Heart left ventricle (tissue), 16 donors: ENCODE measurements at regions not wholly inside any gene's neighbourhood (a gene's known extent, or its start where the extent isn't known, plus 50 kb on each side); places are given as distances from the start of the nearest gene placed in this dataset.
"Not testable (repeated sequence)": the region's sequence is repeated elsewhere in the genome, so short reads cannot be mapped to it uniquely, and the experiment has no call there.

ENCODE experiments used
- ATAC-seq, 4 donors: fragments of 200-7000 bp; cut with Tn5 transposase; one replicate each; pipeline ENCODE4 v1.9.1; 2020 to 2022; ENCODE audit warnings: moderate library complexity in 4 of 4, mild to moderate bottlenecking in 3 of 4, moderate number of reproducible peaks in 1 of 4
- DNase-seq, 5 donors: peaks; one replicate each; pipeline ENCODE4 v3.0.0-alpha.2; 2020
- H3K27ac ChIP-seq, 12 donors: fragments of 200-600 bp; sonication (generic) in 4 of 12; one replicate each; pipeline versions ENCODE4 v1.5.0 to v1.8.0; 2016 to 2022; ENCODE audit warnings: mild to moderate bottlenecking in 2 of 12
- H3K27me3 ChIP-seq, 9 donors: fragments of 200-600 bp; sonication (generic) in 2 of 9; one replicate each; pipeline versions ENCODE4 v1.5.1 to v1.8.0; 2016 to 2022; ENCODE audit warnings: mild to moderate bottlenecking in 3 of 9
- H3K36me3 ChIP-seq, 9 donors: fragments of 200-600 bp; sonication (generic) in 2 of 9; one replicate each; pipeline versions ENCODE4 v1.5.0 to v1.8.0; 2018 to 2022; ENCODE audit warnings: mild to moderate bottlenecking in 2 of 9
- H3K4me1 ChIP-seq, 12 donors: fragments of 200-600 bp; sonication (generic) in 4 of 12; one replicate each; pipeline versions ENCODE4 v1.5.0 to v1.8.0; 2016 to 2022; ENCODE audit warnings: mild to moderate bottlenecking in 3 of 12
- H3K4me3 ChIP-seq, 12 donors: fragments of 200-600 bp; sonication (generic) in 4 of 12; one replicate each; pipeline versions ENCODE4 v1.5.0 to v1.8.0; 2017 to 2022; ENCODE audit warnings: mild to moderate bottlenecking in 9 of 12, moderate library complexity in 4 of 12
- H3K9me3 ChIP-seq, 12 donors: fragments of 200-600 bp; sonication (generic) in 4 of 12; one replicate each; pipeline versions ENCODE4 v1.5.0 to v1.8.0; 2016 to 2022; ENCODE audit warnings: mild to moderate bottlenecking in 1 of 12
- CTCF ChIP-seq, 12 donors: fragments of 200-600 bp; sonication (generic) in 4 of 12; IDR thresholded peaks; one replicate each; pipeline versions ENCODE4 v1.5.0 to v1.8.0; 2018 to 2022; ENCODE audit warnings: antibody characterized with exemption in 12 of 12, mild to moderate bottlenecking in 5 of 12
- POLR2A ChIP-seq, 2 donors: fragments of 450-650 bp; IDR thresholded peaks; one replicate each; pipeline ENCODE4 v1.6.1; 2017; ENCODE audit warnings: antibody characterized with exemption in 2 of 2, mild to moderate bottlenecking in 2 of 2, moderate library complexity in 2 of 2
- WGBS, 4 donors: extraction: QIAGEN DNeasy Blood & Tissue Kit in 2 of 4; methylation state at CpG; one replicate each; pipeline versions ENCODE4 v1.1.5 to v1.1.7; 2013 to 2018; 5-methylcytosine and 5-hydroxymethylcytosine counted together
- intact Hi-C, 10 donors: fragments of 100-400 bp; cut with DNase I; formaldehyde crosslinking; loops; one replicate each; pipeline versions ENCODE4 v1.11.1 to v1.14.2; 2022
- donor health status: ischemic (EF 13 %, LVEDD 7.1; RV severe dilation, severe dysfunction).
- donor health status: healthy with polysubstance abuse.
- donor health status: DM: no; HTN: yes; CAD: no.
- donor health status: DM: no; HTN: no; CAD: no.
- donor health status: ischemic (EF 25% LVEDD 6.9; RV normal size, moderate dysfunction).
- donor health status: ischemic (EF 25% LVEDD 5.7; RV mildly dilated, moderate dysfunction).
- donor health status: healthy.
- donor health status: DM: yes; HTN: yes; CAD: no.
- donor health status: ischemic (EF 35%, LVEDD 5.7; RV mildly dilated, moderate dysfunction).
- donor health status: nonischemic (EF 11% LVEDD 7.7; RV severe dilation, severe dysfunction).
- donor health status: DM: yes; HTN: yes; CAD: no.
- donor health status: PGD.
- donor health status: ischemic (EF 29% LVEDD 5.4; RV normal size, mild dysfunction).
- donor health status: nonischemic (EF 23%, LVEDD 6.1; RV moderate dilation, normal function).

GRCh38 chr20:29448806-29449470 is 1808.5 kb upstream of the DEFB115 start:
- Histone ChIP-seq H3K36me3 (no peaks in the 10 kb centered on the region), H3K9me3 (peaks cover 0 to 10% (median 0%) of the 10 kb centered on the region in 12 donors), H3K4me1 (no peaks in the 10 kb centered on the region), H3K27ac (no peak overlapping the region), H3K4me3 (no peak overlapping the region), H3K27me3 (peaks cover 0 to 16% (median 0%) of the 10 kb centered on the region in 9 donors)
- intact Hi-C loops, result loop anchor here in 3 of 10 donors (5.0 to 10.0 kb wide), 3 partner anchors 86 to 1866 kb away; no protein-coding TSS in a partner anchor
- DNase-seq (no peak), ATAC-seq (no peak)
- 73 to 79% (median 76%) methylated on average over 18 to 23 of the region's 23 CpGs for WGBS, 4 donors
- TF ChIP-seq CTCF (IDR thresholded peaks at IDR 0.05) (no peak), POLR2A (IDR thresholded peaks at IDR 0.05) (no peak)

DNA sequence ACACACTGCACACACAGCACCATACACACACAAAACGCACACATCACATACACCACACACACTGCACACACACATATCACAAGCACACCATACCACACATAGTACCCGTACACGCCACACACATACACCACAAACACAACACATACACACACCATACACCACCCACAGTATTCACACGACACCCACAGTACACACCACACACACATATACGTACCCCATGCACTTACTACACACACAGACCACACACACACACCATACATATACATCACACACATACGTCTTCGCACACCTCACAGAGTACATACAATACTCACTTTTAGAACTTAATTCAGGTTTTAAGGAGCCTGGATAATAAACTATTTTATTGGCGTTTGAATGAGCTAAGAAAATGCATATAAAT is 1805.3 kb upstream of the DEFB115 start:
- no peak for DNase-seq
- no peak overlapping the region for H3K27ac ChIP-seq
- H3K27me3 ChIP-seq, result peaks cover 0 to 14% (median 0%) of the 10 kb centered on the region in 9 donors
- H3K4me3 ChIP-seq, result no peak overlapping the region
- H3K36me3 ChIP-seq, result no peaks in the 10 kb centered on the region
- H3K9me3 ChIP-seq, result peaks cover 0 to 10% (median 0%) of the 10 kb centered on the region in 12 donors
- ATAC-seq, result peak in 1 of 4 donors; percentile 54
- no peak for TF ChIP-seq CTCF (IDR thresholded peaks at IDR 0.05)
- no peak for TF ChIP-seq POLR2A (IDR thresholded peaks at IDR 0.05)
- intact Hi-C loops, result loop anchor here in 3 of 10 donors (5.0 kb wide), 1 partner anchor 85 kb away; no protein-coding TSS in a partner anchor
- 61 to 83% (median 68%) methylated on average over 7 to 8 of the region's 8 CpGs for WGBS, 4 donors
- H3K4me1 ChIP-seq, result no peaks in the 10 kb centered on the region

GRCh38 chr20:29456987-29457693 is 1800.3 kb upstream of the DEFB115 start:
- not testable (repeated sequence) for H3K4me3 ChIP-seq

GRCh38 chr20:29472606-29473005 is 1784.9 kb upstream of the DEFB115 start:
- 44 to 58% (median 53%) methylated on average over 3 of the region's 3 CpGs for WGBS, 4 donors
- Histone ChIP-seq H3K27me3 (no peaks in the 10 kb centered on the region), H3K9me3 (peaks cover 0 to 3% (median 0%) of the 10 kb centered on the region in 12 donors), H3K36me3 (no peaks in the 10 kb centered on the region), H3K4me3 (no peak overlapping the region), H3K4me1 (no peaks in the 10 kb centered on the region), H3K27ac (no peak overlapping the region)
- DNase-seq, result no peak
- intact Hi-C loops, result no loop called here
- TF ChIP-seq POLR2A (IDR thresholded peaks at IDR 0.05), result no peak
- no peak for TF ChIP-seq CTCF (IDR thresholded peaks at IDR 0.05)
- ATAC-seq, result no peak

More at GRCh38 chr20:29456987-29457693, 1800.3 kb upstream of the DEFB115 start:
- H3K27ac ChIP-seq, intact Hi-C loops, DNase-seq, H3K4me1 ChIP-seq, H3K36me3 ChIP-seq, ATAC-seq, H3K9me3 ChIP-seq, H3K27me3 ChIP-seq: not testable (repeated sequence)
- 46 to 53% (median 49%) methylated on average over 7 of the region's 7 CpGs for WGBS, 4 donors

DNA sequence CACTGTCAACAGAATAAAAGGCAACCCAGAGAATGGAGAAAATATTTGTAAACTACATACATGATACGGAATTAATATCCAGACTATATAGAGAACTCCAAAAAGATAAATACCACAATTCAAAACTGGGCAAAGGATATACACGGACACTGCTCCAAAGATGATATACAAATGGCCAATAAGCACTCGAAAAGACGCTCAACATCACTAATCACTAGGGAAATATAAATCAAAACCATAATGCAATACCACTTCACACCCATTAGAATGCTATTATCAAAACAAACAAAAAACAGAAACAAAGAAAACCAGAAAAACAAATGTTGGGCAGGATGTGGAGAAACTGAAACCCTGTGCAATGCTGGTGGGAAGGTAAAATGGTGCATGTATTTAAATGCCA is 1764.6 kb upstream of the DEFB115 start:
- DNase-seq, H3K4me1 ChIP-seq, intact Hi-C loops, H3K36me3 ChIP-seq, H3K27ac ChIP-seq, H3K27me3 ChIP-seq, H3K9me3 ChIP-seq, ATAC-seq, H3K4me3 ChIP-seq: not testable (repeated sequence)
- 70 to 78% (median 73%) methylated on average over 4 of the region's 4 CpGs for WGBS, 4 donors

- H3K4me1 ChIP-seq, H3K36me3 ChIP-seq, ATAC-seq, DNase-seq, H3K27me3 ChIP-seq, H3K9me3 ChIP-seq: not testable (repeated sequence)
- WGBS, 4 donors, result 33 to 51% (median 35%) methylated on average over 20 to 27 of the region's 27 CpGs
- intact Hi-C loops, result loop anchor here in 1 of 10 donors (5.0 kb wide), 1 partner anchor 414 kb away; no protein-coding TSS in a partner anchor
- Histone ChIP-seq H3K27ac (peak overlapping the region in 1 of 12 donors; percentile 34), H3K4me3 (peak overlapping the region in 5 of 12 donors; percentile 17 to 57 (median 43))
Observed at GRCh38 chr20:29496767-29497166, 1760.7 kb upstream of the DEFB115 start.
